Astrocyte (in vitro differentiated cells and primary cell): ENCODE measurements at regions not wholly inside any gene's neighbourhood (a gene's known extent, or its start where the extent isn't known, plus 50 kb on each side); places are given as distances from the start of the nearest gene placed in this dataset.

Source experiments
- CTCF ChIP-seq: IDR thresholded peaks from 2 replicates; pipeline ENCODE4 v1.5.1; 2011; ENCODE audit warnings: low read depth, mild to moderate bottlenecking, inconsistent platforms, low read length, moderate library complexity; ENCODE audit not compliant: insufficient read depth
- EZH2 ChIP-seq: IDR thresholded peaks from 2 replicates; pipeline ENCODE4 v1.6.1; 2012; ENCODE audit warnings: mild to moderate bottlenecking, low read length, inconsistent platforms; ENCODE audit not compliant: insufficient read depth

- no peak for TF ChIP-seq EZH2
- no peak for TF ChIP-seq CTCF
Observed at GRCh38 chr4:163911891-163912290, 417.4 kb downstream of the TMA16 start.
